ENCODE measurements at regions not wholly inside any gene's neighbourhood (a gene's known extent, or its start where the extent isn't known, plus 50 kb on each side); places are given as distances from the start of the nearest gene placed in this dataset.

DNA sequence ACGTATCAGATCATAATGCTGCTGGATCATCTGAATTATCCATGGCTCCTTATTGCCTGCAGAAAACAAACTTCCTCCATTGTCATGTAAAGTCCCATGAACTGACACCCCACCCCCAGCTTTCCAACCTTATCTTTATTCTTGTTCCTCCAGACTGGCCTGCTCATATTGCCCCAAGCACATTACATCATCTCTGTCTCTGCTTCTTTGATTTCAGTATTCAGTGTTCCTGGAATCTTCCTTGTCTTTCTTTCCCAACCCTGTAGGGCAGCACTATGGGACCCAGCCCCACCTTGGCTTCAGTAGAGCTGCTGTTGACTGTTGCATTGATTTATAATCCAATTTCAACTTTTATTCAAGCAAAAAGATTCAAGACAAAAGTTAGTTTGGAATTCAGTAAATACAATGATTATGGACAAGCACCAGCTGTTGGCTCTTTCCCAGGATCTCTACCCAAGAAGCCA, 187.5 kb upstream of the ECI2 start:
- no peak for DNase-seq (ENCODE audit: low read depth)

GRCh38 chr6:4322134-4322845, 186.9 kb upstream of the ECI2 start:
- no peak for DNase-seq (ENCODE audit: low read depth)

- DNase-seq (ENCODE audit: low read depth): peak; percentile 78
These were observed 185.5 kb upstream of the ECI2 start for GRCh38 chr6:4320860-4321259.

DNA sequence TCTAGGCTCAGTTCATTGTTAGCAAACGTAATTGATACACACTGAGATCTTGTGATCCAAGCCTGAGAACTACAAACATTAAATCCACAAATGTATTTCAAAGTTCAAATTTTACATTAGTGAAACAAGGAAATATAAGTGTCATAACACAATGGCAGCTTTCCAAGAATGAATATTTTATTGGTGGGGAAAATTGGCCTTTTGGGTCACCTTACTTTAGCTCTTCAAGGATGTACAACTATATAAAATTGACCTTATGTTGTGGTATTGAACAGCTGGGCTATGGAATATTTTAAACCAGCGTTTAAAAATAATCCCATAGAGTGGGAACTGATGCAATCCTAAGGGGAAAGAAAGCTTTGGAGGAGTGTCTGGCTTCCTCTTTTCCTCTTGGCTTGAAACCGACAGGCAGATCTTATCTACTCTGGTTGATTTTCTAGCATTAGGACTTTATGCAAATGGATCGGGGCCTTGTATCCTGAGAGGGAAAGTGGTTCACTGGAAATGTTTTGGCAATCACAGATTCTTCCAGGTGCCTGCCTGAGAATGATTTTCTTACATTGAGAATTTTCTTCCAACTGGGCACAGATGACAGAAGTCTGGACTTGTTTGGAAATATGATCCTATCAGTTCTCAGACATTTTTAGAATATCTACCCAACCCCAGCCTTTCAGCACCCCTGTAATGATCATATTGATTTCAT, 184.8 kb upstream of the ECI2 start:
- peak; percentile 25 for DNase-seq (ENCODE audit: low read depth)

GRCh38 chr6:4318321-4318720, 182.9 kb upstream of the ECI2 start:
- no peak for DNase-seq (ENCODE audit: low read depth)

- peak; percentile 73 for DNase-seq (ENCODE audit: low read depth)
These were observed 181.6 kb upstream of the ECI2 start for GRCh38 chr6:4316867-4317400.

DNA sequence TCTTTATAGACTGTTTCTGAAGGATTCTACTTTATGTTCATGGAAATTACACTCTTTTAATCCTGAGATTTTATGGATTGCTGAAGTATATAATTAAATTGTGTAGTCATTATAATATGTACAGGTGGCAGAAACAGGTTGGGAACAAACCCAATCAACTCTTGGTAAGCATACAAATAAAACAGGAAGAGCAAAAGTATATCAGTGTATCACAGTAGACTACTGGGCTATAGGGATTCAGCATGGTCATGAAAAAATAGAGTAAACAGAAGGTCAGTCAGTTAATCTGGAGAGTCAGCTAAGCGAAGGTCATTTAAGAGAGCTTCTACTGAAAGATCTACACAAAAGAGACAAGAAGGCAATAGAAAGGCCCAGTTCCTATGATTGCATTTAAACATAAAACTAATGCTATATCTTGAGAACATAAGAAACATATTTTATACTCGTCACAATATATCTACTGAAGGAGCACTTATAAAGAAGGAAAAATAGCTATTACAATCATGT, 178.9 kb upstream of the ECI2 start:
- DNase-seq (ENCODE audit: low read depth): no peak

DNA sequence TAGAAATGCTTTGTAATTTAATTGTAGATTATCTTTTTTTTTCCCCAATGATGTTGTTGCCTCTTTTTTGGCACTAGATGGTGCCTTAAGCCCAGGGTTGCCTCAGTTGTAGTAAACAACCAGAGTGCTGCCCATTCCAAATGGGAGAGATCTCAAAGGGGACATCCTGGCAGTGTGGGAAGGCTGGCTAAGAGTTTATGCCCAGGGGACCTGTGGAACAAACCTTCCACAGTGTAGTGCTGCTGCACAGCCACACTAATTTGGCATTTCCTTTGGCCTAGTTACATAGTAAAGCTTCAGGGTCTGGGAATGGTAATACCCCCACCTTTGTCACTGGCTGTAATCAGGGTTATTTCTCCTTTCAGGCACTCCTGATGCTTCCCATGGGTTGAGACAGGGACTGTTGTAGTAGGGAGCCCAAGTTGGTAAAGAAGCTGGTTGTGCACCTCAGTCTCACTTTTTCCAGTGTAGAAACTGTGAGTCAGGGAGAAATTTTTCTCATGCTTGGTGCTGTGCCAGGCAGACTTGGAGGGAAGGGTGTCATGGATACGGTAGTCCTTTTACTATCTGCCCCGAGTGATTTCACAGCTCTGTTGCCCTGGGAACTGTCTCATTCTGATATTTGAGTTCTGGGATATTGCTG, 177.8 kb upstream of the ECI2 start:
- DNase-seq (ENCODE audit: low read depth): peak; percentile 95

- no peak for DNase-seq (ENCODE audit: low read depth)
These were observed 176.8 kb upstream of the ECI2 start for GRCh38 chr6:4311976-4312860.

DNA sequence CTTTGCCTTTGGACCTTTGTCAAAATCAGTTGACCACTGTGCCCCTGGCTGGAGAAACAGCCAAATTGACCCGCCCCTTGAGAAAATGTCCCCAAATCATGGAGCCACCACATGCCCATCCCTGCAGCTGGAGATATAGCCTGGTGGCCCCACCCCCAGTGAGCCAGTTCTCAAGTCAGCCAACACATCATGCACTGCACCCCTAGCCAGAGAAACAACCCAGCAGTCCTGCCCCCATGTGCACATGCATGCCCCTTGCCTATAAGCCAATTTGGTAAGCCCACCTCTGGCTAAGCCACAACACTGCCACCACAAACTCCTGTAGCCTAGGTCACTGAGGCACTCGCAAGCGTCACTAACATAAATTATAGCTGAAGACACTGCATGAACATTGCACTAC, 174.2 kb upstream of the ECI2 start:
- DNase-seq (ENCODE audit: low read depth): no peak

DNA sequence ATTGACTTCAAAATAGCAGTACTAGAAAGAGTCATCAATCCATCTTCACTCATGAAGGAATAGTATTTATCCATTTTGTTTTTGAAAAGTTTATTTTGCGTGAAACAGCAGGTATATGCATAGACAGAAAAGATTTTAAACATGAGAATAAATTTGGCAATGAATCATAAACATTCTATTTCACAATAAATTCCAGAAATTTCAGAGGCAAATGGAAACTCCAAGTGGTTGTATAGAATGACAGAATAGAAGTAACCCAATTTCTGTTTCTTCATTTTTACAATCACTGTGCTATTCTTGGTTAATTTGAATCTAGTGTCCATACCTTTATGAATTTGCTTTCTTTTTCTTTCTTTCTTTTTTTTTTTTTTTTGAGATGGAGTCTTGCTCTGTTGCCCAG, 173.0 kb upstream of the ECI2 start:
- DNase-seq (ENCODE audit: low read depth): no peak

DNA sequence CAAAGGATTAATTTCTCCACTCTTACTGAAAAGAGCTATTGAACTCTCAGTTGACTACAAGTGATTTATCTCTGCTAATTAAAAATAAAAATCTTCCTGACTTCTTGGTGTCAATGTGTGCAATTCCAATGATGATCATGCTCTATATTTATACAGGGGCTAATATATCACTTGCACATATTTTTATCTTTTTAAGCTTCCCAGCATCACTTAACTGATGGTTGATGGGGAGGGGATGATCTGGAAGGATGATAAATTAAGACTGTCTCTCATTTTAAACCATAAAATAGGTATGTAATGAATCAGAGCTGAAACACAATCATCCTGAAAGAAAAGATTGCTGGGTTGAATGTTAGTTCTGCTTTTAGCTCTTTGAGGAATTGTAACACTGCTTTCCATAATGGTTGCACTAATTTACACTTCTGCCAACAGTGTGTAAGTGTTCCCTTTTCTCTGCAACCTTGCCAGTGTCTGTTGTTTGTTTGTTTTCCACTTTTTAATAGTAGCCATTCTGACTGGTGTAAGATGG, 169.6 kb upstream of the ECI2 start:
- no peak for DNase-seq (ENCODE audit: low read depth)

DNA sequence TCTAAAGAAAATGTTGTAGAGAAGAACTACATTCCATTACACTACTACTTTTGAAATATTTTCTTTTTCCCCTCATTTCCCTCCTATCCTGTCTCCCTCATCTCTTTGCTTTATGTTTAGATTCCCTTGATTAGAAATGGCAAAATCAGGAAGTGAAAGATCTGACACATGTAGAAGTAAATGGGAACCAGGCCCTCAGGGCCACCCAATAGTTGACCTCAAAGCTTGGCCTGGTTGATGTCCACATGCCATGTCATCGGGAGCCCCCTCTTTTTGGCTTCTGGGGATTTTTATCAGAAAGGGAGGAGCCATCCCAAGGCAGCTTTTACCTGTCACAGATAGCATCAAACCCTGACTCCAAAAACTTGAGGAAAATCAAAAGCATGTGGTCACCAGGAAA, 168.3 kb upstream of the ECI2 start:
- DNase-seq (ENCODE audit: low read depth): no peak

DNA sequence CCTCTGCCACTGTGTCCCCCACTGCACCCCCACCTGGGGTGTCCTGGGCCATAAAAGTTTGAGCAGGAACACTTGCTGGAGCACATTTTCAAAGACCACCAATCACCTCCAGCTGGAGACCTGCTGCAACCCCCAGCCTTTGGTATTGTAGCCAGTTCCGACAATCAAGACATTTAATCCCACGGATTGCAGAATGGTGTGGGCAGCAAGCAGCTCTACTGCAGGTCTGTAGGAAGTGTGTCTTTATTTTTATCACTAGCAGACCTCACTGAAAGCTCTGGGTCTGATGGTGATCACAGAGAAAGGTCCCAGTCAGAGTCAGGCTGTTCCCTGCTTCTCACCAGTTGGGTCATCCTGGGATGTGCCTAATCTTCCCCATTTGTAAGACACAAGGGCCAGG, 167.1 kb upstream of the ECI2 start:
- no peak for DNase-seq (ENCODE audit: low read depth)

GRCh38 chr6:4301871-4302270, 166.5 kb upstream of the ECI2 start:
- no peak for DNase-seq (ENCODE audit: low read depth)

DNA sequence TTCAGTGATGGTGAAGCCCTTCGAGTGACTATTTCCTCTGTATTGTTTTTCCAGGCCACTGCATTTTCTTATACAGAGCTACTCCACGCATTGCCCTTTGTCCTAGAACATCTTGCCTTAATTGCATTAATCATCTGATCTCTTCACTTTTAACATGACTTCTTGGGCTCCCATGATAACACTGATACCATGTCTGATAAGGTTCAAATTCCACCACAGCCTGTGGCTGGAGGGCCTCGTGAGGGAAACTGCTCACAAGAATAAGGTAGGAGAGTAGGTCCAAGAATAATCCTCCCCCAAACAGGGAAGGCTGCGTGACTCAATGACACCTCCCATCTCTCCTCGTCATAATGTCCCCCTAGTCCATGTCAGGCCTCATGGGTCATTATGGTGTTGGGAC, 165.5 kb upstream of the ECI2 start:
- DNase-seq (ENCODE audit: low read depth): no peak

- DNase-seq (ENCODE audit: low read depth): no peak
These were observed 164.1 kb upstream of the ECI2 start for GRCh38 chr6:4299476-4299875.

DNA sequence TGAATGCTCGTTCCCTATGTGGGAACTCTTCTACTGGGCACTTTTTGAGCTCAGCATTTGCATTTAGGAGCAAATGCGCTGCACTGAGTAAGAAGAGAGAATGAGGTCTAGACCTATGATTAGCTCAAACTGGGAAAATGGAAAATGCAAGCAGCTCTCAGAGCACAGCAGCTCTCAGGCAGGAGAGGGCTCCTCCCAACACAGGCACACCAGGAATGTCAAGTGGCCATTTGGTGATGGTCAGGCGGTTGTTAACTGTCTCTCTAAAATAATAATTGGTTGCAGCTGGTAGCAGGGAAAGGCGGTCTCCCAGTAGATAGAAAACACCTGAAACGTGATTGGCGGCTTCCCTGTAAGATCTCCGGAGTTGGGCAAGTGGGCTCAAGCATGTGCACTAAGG, 162.0 kb upstream of the ECI2 start:
- no peak for DNase-seq (ENCODE audit: low read depth)

DNA sequence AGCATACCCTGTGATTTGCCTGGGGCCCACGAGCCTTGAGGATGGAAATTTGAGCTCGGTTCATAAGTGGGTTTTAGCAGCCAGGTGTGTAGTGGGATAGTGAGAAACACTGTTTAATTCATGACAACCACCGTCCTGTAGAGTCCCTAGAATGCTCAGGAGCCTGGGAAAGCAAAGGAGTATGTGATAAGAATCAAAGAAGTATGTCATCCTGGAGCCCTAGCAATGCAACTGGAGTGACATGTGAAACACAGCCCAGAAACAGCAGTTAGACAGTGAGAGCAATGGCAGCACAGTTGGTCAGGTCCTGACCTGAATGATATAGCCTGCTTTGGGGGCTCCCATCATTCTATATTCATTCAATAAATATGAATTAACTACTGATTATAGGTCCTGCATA, 161.2 kb upstream of the ECI2 start:
- no peak for DNase-seq (ENCODE audit: low read depth)

DNA sequence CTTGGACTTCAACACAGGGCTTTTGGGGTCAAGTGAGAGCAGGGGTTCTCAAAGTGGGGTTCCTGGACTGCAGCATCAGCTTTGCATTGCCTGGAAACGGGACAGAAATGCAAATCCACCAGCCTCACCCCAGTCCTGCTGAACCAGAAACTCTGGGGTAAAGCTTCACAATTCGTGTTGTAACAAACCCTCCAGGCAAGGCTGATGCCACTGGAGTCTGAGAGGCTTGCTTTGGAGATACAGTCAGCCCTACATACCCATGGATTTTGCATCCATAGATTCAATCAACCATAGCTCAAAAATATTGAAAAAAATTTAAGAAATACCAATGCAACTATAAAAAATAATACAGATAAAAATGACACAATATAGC, 160.4 kb upstream of the ECI2 start:
- no peak for DNase-seq (ENCODE audit: low read depth)

- DNase-seq (ENCODE audit: low read depth): no peak
These were observed 159.8 kb upstream of the ECI2 start for GRCh38 chr6:4295058-4295782.
